NCI-H510A treated with DMSO at 0.1 percent for 48 hours (cell line): ENCODE measurements at regions not wholly inside any gene's neighbourhood (a gene's known extent, or its start where the extent isn't known, plus 50 kb on each side); places are given as distances from the start of the nearest gene placed in this dataset.
"Not testable (repeated sequence)": the region's sequence is repeated elsewhere in the genome, so short reads cannot be mapped to it uniquely, and the experiment has no call there.

Experiments
- DNase-seq: peaks from one replicate; lab custom pipeline; 2025; lab: John Stamatoyannopoulos, UW

DNA sequence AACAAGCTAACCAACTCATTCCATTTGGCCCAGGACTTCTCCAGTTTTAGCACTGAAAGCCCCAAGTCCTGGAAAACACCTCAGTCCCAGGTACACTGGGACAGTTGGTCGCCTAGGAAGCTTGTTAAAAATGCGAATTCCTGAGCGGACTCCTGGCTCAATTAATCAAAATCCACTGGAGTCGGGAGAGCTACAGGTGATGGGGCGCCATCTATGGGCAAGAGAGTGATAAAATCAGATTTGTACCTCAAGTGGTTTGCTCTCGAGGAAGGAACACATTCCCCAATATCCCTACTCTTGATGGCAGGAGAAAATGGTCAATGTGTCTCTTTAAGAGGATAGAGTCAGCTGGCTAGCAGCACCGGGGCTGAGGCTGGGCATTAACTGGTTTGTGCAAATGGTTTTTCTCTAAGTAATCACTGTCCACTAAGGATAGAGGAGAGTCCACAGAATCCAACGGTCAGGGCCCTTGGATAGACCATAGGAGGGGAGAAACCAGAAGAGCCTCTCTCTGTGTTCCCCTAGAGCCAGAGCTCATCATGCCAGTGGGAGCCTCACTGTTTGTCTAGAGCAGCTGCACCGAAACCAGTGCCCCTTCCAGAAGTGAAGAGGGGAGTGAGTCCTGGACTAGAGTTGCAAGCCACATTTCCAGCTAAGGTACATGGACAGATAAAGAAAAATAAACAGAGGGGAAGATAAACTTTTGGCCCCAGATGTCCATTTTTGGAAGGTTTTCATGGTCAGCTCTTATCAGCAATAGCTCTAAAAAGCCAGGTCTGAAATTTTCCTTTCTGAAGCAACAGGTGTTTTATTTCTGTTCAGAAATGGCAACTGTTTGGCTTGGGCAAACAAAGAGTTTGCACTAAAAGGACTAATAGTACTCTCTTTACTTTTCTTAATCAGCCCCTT lies 148.5 kb downstream of the TENT5C start:
- peak; percentile 55 for DNase-seq

DNA sequence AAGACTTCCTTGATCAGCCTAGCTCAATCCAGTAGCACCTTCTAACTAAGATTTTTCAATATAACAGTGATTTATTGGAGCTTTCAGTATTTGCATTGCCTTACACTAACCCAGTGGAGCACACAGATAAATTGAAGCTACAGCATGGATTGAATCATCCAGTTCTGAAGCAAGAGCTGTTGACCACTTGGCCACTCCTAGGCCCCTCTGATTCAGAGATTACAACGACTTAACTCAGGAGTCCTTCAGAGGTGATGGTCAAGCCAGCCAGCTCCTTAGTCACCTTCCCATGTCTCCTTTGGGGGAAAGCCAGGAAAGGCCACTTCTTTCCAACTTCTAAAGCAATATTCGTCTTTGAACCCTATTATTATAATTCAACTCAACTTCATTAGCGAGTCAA lies 151.8 kb downstream of the TENT5C start:
- DNase-seq: no peak

DNA sequence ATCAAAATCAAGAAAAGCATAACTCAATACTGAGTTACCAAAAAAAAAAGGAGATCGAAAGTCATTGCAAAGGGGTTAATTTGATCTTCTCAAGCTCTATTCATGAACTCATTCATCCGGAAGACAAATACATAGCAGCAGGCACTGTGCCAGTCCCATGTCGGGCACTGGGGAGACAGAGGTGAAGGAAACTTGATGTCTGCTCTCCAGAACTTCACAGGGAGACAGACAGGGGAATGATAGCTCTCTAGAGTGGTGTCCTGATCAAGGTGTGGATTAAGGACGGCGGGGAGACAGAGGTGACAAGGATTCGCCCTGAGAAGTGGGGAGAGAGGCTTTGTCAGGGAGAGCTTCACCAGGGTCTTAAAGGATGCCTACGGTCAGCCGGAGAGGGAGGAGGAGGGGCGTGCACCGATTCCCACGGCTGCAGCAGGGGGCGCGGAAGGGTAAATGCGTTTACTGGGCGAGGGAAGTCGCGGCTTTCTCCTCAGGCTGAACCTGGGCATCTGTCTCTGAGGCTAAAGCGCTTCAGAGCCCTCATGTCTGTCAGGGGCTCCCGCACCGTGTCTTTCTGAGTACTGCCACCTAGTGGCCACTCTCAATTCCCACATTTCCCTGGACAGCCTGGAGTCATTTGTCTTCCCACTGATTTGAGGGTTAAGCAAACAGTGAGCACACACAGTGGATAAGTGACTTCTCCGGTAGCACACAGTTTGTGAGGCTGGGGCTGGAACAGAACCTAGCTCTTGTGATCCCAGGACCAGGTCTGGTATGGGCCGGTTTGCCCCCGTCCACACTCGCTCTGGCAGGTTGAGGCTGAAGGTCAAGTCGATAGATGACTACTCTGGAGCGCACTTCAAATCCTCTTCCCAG lies 152.8 kb downstream of the TENT5C start:
- DNase-seq: peak; percentile 93

DNA sequence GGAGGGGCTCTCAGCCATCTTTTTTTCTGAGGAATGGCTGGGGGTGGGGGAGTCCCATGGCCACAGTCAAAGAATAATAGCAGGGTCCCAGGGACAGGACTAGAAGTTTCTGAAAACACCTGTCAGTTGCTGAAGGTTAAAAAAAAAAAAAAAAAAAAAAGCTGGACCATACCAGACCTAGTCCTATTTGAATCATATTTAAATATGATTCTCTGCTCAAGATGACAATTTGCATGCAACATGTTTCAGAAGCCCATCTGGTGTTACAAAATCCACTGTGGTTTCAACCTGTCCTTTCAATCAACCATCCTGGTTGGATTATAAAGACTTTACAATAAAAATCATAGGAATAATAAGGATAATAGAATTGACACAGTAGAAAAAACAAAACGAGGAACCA lies 153.7 kb downstream of the TENT5C start:
- no peak for DNase-seq

DNA sequence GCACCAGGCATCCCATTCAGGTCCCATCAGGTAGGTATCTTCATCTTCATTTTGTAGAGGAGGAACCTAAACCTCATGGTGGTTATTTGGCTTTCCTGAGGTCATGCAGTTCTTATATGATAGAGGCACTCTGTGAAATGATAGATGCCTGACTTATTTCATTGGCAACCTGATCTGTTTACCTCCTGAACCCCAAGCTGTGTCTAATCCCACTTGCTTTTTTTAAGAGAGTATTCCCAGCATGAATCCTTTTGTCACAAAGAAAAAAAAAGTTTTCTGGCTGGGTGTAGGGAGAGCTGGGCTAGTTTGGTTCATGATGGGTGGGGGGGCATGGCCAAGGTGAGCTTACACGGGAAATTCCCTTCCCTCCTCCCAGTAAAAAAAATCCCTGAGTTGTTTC lies 154.2 kb downstream of the TENT5C start:
- DNase-seq: no peak

DNA sequence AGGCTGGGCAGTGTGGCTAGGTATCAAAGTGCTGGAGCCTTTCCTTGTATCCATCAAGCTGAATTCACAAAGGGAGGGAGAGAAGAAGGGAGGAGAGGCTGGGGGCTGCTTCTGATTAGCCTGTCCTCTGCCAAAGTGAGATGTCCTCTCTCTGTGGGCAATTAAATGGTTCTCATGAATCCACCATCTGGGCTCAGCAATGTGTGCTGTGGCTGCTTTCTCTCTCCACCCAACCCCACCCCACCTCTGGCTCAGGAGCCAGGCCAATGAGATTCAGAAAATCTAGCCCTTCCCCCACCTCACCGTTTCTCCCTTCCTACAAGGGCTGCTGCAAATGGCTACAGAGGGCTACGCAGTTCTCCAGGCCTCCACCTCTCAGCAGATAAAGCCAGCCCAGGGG lies 154.6 kb downstream of the TENT5C start:
- DNase-seq: no peak

DNA sequence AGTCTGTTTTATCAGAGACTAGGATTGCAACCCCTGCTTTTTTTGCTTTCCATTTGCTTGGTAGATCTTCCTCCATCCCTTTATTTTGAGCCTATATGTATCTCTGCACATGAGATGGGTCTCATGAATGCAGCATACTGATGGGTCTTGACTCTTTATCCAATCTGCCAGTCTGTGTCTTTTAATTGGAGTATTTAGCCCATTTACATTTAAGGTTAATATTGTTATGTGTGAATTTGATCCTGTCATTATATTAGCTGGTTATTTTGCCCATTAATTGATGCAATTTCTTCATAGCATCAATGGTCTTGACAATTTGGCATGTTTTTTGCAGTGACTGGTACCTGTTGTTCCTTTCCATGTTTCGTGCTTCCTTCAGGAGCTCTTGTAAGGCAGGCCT lies 161.7 kb downstream of the GDAP2 start:
- not testable (repeated sequence) for DNase-seq

DNA sequence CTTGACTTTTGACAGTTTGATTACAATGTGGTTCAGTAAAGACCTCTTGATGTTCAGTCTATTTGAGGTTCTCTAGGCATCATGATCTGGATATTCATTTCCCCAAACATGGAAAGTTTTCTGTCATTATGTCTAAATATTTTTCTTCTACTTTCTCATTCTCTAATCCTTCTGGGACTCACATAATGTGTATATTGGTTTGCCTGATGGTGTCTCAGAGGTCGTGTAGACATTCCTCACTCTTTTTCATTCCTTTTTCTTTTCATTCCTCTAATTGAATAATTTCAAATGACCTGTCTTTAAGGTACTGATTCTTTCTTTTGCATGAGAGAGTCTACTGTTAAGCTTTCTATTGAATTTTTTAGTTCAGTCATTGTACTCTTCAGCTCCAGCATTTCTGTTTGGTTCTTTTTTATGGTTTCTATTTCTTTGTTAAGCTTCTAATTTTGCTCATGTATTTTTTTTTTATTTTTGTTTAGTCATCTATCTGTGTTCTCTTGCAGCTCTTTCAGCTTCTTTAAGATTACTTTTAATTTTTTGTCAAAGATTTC lies 158.4 kb downstream of the GDAP2 start:
- no peak for DNase-seq

DNA sequence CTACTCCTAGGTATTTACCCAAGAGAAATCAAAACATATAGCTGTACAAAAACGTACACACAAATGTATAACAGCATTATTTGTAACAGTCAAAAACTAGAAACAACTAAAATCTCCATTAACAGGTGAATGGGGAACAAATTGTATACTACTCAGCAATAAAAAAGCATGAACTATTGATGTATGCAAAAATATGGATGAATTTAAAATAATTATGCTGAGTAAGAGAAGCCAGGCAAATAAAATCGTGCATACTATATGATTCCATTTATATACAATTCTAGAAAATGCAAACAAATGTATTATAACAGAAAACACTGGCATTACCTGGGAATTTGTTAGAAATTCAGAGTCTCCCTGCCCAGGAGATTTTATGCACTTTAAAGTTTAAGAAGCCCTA lies 150.1 kb downstream of the GDAP2 start:
- no peak for DNase-seq

DNA sequence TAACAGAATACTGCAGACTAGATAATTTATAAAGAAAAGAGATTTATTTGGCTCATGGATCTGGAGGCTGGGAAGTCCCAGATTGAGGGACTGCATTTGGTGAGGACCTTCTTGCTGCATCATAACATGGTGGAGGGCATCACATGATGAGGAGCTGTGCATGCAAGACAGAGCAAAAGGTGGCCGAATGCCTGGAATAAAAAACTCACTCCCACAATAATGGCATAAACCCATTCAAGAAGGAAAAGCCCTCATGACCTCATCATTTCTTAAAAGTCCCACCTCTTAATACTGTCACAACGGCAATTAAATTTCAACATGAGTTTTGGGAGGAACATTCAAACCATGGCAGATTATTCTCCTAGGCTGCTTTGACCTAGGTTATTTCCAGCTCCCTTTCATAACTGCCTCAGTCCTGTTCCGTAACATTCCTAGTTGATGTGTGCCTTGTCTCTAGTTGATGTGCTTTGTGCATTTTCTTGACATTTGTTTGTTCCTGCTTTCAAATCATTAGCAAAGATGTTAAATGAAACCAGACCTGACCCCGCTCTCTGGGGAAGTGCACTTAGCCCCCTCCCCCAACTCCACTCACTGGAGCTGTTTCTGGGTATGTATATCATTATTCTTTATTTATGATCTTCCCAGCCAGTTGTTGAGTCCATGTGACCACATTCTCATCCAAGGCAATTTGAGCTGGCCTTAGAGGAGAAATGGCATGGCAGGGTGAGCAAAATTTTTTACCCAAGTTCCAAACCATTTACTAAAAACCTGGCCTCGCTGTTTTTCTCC lies 148.5 kb downstream of the GDAP2 start:
- no peak for DNase-seq

DNA sequence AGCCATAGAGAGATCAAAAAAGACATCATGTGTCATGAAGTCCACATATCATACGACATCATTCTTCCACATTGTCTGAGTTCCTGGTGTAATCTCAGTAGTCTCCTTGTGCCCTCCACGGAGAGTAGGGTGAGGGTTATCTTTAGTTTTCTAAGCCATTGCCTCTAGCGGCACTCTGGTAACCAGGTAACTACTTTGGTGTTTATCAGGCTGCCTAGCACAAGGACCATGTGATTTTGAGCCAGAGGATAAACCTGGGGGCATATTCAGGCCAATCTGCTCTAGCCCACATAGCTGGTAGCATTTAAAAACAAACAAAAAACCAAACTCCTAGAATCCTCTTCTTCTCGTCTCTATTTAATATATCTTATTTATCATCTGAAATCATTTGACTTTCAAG lies 147.4 kb downstream of the GDAP2 start:
- DNase-seq: no peak

DNA sequence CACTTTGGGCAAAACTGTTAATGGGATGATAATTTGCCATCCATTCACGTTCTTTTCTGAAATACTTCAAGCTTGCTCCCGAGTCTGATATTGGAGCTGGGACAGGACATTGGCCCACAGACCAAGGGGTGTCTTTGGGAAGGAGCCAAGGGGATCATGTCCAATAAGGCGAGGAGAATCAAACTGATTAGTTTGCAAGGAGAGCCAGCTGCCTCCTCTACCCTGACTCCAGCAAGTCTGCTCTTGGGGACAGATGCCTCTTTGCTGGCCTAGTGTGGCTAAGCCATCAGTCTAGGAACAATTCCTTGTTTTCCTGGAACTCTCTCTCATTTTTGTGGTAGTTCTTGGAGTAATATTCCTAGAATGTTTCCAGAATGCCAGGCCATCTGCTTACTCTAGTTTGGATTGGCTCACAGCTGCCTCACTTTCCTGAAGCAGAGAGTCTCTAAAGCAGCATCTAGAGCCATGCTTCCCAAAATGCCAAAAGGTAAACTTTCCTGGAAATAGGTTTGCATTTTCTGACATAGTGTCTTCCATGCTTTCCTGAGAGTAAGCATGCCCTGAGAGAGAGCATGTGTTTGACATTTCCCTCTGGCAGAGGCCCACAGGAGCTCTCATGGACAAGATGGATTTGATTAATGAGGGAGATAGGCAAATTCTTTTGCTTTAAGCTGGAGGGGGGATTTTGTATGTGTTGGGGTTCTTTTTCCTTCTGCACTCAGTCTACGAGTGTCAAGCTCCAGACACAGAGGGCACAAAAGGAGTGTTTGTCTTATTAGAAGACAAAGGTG lies 145.6 kb downstream of the GDAP2 start:
- no peak for DNase-seq

DNA sequence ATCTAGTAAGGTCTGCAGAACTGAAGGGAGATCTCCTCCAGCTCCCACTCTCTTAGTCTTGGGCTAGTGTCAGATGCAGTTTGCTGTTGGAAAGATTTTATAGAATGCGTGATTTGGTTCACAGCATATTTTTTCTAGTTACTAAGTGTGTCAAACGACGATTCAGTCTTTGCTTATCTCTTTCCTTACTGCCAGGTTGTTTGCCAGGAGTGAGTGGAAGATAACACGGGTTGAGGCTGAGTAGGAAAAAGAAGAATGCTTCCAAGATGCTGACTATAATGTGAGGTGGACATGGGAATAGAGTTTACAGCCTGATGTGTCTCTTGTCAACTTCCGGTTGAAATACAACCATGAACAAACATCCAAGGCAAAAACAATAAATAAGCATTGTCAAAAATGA lies 141.4 kb downstream of the GDAP2 start:
- no peak for DNase-seq

DNA sequence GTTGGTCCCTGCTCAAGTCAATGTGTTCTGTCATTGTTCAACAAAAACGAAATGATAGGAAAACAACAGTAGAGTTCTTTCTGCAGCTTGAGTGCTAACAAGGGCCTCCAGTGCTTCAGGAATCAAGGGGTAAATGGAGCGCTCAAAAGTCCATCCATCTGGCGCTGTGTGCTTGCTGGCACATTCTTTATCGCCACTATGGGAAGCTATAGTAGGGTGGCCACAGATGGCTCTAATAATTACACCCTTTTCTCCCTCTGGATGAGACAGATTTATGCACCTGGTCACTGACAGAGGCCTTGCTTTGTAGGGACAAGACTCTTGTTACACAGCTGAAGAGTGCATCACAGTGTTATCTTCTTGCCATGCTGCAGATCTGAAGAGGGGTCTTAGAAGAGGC lies 136.0 kb downstream of the GDAP2 start:
- no peak for DNase-seq

DNA sequence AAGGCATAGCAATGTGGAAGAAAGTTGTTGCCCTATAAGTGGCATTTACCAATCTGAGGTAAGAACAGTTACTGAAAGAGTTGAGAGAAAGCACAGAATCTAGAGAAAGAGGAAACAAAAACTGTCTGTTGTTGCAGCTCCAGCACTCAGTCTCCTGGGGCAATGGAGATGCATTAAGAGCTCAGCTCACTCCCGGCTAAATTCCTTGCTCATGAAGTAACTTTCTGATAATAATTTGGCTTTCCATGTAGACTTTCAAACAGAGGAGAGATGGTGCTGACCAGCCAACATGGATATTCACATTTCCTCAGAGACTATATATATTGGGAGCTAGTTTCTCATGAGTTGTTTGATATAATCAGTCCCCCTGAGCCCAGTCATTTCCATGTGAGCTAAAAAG lies 135.3 kb downstream of the GDAP2 start:
- no peak for DNase-seq

DNA sequence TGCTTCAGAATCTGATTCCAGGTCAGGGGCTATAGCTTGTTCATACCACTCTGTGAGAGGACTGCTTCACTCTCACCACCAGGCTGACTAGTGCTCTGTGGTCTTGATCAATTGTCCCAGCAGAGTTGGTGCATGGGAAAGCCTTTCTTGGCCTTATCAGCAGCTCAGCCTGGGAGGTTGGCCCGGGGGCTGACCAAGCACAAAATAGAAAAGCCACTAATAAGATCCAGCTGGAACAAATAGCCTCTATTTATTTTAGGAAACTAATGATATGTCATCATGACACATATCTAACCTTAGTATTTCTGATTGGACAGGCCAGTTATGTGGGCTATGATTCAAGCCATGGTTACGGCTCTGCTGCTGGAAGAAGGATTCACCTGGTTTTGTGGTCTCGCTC lies 134.2 kb downstream of the GDAP2 start:
- DNase-seq: no peak

DNA sequence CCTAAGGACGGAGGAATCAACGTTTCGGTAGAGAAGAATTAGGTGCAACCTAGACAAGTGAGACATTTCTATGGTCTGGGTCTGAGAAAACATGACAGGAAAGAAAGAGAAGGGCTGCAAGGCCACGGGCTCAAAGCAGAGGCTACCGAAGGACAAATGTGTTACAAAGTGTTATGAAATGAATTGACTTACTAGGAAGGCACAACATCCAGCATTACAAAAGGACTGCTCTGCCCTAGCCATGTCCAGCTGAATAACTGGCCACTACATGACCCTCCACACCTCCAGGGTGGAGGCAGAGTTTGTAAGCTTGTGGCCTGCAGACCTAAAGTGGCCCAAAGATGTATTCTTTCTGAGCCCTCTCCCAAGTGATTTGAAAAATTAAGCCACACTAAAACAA lies 133.6 kb downstream of the GDAP2 start:
- DNase-seq: no peak

DNA sequence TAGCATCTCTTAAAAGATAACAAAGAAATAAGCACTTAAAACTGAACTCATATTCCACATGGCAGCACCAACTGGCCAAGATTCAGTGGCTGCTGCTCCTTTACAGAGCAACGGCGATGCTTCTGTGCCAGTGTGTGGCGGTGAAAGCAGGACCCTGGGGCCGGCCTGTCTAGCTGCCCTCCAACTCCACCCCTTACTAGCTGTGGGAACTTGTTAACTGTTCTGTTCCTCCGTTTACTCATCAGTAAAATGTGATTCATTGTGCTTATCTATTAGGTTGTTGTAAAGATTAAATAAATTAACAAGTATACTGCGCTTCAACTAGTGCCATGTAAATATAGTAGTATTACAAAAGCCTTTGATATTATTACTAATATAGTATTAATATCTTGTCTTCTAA lies 133.2 kb downstream of the GDAP2 start:
- no peak for DNase-seq

DNA sequence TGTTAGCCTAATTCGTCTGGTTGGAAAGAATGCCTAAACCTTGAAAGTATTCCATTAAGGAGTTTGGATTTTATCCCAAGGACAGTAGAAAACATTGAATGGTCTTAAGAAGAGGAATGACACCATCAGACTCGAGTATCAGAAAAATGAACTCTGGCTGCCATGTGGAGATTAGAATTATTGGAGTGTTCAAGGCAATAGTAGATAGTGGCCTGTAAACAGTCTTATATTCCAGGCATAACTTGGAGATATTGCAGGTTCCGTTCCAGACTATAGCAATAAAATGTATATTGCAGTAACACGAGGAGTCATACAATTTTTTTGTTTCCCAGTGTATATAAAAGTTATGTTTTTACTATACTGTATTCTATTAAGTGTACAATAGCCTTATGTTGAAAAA lies 130.9 kb downstream of the GDAP2 start:
- no peak for DNase-seq

DNA sequence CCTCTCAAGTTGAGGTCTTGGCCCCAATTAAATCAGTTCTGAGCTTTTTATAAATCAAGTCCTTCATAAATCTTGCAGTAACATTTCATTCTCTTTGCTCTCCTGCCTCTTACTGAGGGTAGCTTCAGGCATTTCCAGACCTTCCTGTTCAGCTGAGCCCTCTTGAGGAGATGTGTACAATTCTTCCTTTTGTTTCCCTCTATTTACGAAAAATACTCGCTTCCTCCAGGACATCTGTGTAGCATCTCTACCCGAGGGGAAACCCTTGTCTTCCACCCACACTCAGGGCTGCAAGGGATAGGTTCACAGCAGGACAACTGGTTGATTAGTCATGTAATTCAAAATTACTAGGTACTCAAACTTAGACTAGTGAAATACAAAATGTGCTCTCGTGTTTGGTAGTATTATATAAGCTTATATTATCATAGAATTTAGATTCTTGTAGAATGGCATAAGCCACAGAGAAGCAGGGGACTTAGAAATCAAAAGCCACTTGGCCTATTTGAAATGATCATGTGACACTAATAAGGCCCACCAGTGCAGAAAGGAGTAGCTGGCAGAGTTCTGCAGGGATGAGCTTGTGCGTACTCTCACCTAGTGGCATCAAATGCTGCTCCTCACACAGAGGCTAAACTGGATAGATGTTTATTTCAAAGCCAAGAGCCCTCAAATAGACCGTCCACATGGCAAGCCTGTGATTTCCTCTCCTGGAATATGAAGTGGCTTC lies 126.7 kb downstream of the GDAP2 start:
- no peak for DNase-seq

DNA sequence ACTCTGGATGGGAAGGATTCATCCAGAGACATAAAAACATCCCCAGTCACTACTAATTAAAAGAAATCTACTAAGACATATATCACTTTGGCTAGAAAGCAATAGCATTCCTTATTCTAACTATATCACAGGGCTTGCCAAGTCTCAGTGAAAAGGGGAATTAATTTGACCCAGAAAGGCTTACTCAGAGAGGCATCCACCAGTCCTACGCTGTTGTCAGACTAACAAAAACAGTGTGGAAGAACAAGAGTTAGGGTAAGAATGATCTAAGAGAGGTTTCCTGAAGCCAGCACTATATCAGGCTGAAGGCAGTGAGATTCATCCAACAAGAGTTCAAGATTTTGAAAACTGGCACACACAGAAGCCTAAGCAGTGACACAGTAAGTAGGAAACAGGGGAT lies 126.1 kb downstream of the GDAP2 start:
- no peak for DNase-seq
